ENCODE measurements at regions not wholly inside any gene's neighbourhood (a gene's known extent, or its start where the extent isn't known, plus 50 kb on each side); places are given as distances from the start of the nearest gene placed in this dataset.

GRCh38 chr4:74631338-74631737, 163.0 kb downstream of the BTC start:
- Mint-ChIP-seq H3K27ac (no peak overlapping the region), H3K27me3 (ENCODE audit: low read depth) (no peaks in the 10 kb centered on the region; the same call in 1 of the 2 replicates), H3K9me3 (no peaks in the 10 kb centered on the region), H3K4me3 (no peak overlapping the region), H3K4me1 (peaks cover 9% of the 10 kb centered on the region), H3K36me3 (no peaks in the 10 kb centered on the region)
- DNase-seq (ENCODE audit: low spot score) (no peak), ATAC-seq (no peak)
- POLR2A ChIA-PET, result interaction anchor here (0.7 kb wide), 1 partner anchor 154 kb away, joined by 4 read pairs; no protein-coding TSS in a partner anchor
- TF ChIP-seq, protein P1, sequence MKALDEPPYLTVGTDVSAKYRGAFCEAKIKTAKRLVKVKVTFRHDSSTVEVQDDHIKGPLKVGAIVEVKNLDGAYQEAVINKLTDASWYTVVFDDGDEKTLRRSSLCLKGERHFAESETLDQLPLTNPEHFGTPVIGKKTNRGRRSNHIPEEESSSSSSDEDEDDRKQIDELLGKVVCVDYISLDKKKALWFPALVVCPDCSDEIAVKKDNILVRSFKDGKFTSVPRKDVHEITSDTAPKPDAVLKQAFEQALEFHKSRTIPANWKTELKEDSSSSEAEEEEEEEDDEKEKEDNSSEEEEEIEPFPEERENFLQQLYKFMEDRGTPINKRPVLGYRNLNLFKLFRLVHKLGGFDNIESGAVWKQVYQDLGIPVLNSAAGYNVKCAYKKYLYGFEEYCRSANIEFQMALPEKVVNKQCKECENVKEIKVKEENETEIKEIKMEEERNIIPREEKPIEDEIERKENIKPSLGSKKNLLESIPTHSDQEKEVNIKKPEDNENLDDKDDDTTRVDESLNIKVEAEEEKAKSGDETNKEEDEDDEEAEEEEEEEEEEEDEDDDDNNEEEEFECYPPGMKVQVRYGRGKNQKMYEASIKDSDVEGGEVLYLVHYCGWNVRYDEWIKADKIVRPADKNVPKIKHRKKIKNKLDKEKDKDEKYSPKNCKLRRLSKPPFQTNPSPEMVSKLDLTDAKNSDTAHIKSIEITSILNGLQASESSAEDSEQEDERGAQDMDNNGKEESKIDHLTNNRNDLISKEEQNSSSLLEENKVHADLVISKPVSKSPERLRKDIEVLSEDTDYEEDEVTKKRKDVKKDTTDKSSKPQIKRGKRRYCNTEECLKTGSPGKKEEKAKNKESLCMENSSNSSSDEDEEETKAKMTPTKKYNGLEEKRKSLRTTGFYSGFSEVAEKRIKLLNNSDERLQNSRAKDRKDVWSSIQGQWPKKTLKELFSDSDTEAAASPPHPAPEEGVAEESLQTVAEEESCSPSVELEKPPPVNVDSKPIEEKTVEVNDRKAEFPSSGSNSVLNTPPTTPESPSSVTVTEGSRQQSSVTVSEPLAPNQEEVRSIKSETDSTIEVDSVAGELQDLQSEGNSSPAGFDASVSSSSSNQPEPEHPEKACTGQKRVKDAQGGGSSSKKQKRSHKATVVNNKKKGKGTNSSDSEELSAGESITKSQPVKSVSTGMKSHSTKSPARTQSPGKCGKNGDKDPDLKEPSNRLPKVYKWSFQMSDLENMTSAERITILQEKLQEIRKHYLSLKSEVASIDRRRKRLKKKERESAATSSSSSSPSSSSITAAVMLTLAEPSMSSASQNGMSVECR (CRISPR knock-in tag; IDR thresholded peaks at IDR 0.05; ENCODE audit: borderline replicate concordance), result no peak
- TF ChIP-seq SP1 (CRISPR knock-in tag; conservative IDR thresholded peaks at IDR 0.05), result no peak
- TF ChIP-seq ZNF512 (CRISPR knock-in tag; IDR thresholded peaks at IDR 0.05; ENCODE audit: borderline replicate concordance), result no peak
- TF ChIP-seq, protein P2, sequence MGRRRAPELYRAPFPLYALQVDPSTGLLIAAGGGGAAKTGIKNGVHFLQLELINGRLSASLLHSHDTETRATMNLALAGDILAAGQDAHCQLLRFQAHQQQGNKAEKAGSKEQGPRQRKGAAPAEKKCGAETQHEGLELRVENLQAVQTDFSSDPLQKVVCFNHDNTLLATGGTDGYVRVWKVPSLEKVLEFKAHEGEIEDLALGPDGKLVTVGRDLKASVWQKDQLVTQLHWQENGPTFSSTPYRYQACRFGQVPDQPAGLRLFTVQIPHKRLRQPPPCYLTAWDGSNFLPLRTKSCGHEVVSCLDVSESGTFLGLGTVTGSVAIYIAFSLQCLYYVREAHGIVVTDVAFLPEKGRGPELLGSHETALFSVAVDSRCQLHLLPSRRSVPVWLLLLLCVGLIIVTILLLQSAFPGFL (CRISPR knock-in tag; IDR thresholded peaks at IDR 0.05; ENCODE audit: borderline replicate concordance), result no peak
- TF ChIP-seq ATF2 (CRISPR knock-in tag; IDR thresholded peaks at IDR 0.05; ENCODE audit: borderline replicate concordance, low read depth), result no peak
- TF ChIP-seq ZNF416 (CRISPR knock-in tag; IDR thresholded peaks at IDR 0.05), result no peak
- no peak for TF ChIP-seq RORB (CRISPR knock-in tag; IDR thresholded peaks at IDR 0.05)
- TF ChIP-seq, protein P3, sequence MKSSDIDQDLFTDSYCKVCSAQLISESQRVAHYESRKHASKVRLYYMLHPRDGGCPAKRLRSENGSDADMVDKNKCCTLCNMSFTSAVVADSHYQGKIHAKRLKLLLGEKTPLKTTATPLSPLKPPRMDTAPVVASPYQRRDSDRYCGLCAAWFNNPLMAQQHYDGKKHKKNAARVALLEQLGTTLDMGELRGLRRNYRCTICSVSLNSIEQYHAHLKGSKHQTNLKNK (CRISPR knock-in tag; IDR thresholded peaks at IDR 0.05), result no peak
- TF ChIP-seq FOXK1 (CRISPR knock-in tag; IDR thresholded peaks at IDR 0.05), result no peak
- no peak for TF ChIP-seq ETV6 (CRISPR knock-in tag; IDR thresholded peaks at IDR 0.05)
- no peak for TF ChIP-seq ZNF219 (CRISPR knock-in tag; IDR thresholded peaks at IDR 0.05; ENCODE audit: borderline replicate concordance)
- no peak for TF ChIP-seq ZNF532 (CRISPR knock-in tag; IDR thresholded peaks at IDR 0.05; ENCODE audit: borderline replicate concordance)
- no peak for TF ChIP-seq FOXP4 (CRISPR knock-in tag; IDR thresholded peaks at IDR 0.05)
- TF ChIP-seq E2F5 (CRISPR knock-in tag; IDR thresholded peaks at IDR 0.05), result no peak
- TF ChIP-seq EMX1 (CRISPR knock-in tag; IDR thresholded peaks at IDR 0.05), result no peak
- no peak for TF ChIP-seq GTF2I (CRISPR knock-in tag; conservative IDR thresholded peaks at IDR 0.05)
- no peak for TF ChIP-seq JAZF1 (CRISPR knock-in tag; IDR thresholded peaks at IDR 0.05)
- TF ChIP-seq SOX15 (CRISPR knock-in tag; IDR thresholded peaks at IDR 0.05), result no peak
- CTCF ChIA-PET, result interaction anchor here (0.7 to 1.1 kb wide), 3 partner anchors 8 to 311 kb away, joined by 3 to 4 read pairs (median 3); no protein-coding TSS in a partner anchor
